ENCODE measurements at regions not wholly inside any gene's neighbourhood (a gene's known extent, or its start where the extent isn't known, plus 50 kb on each side); places are given as distances from the start of the nearest gene placed in this dataset.

GRCh38 chr5:164188733-164189148, 683.3 kb downstream of the MAT2B start:
- TF ChIP-seq, protein P1, sequence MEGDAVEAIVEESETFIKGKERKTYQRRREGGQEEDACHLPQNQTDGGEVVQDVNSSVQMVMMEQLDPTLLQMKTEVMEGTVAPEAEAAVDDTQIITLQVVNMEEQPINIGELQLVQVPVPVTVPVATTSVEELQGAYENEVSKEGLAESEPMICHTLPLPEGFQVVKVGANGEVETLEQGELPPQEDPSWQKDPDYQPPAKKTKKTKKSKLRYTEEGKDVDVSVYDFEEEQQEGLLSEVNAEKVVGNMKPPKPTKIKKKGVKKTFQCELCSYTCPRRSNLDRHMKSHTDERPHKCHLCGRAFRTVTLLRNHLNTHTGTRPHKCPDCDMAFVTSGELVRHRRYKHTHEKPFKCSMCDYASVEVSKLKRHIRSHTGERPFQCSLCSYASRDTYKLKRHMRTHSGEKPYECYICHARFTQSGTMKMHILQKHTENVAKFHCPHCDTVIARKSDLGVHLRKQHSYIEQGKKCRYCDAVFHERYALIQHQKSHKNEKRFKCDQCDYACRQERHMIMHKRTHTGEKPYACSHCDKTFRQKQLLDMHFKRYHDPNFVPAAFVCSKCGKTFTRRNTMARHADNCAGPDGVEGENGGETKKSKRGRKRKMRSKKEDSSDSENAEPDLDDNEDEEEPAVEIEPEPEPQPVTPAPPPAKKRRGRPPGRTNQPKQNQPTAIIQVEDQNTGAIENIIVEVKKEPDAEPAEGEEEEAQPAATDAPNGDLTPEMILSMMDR (IDR thresholded peaks at IDR 0.05), result no peak
- no peak for TF ChIP-seq POLR2A (IDR thresholded peaks at IDR 0.05)
